ENCODE measurements at regions not wholly inside any gene's neighbourhood (a gene's known extent, or its start where the extent isn't known, plus 50 kb on each side); places are given as distances from the start of the nearest gene placed in this dataset.

- Histone ChIP-seq H3K27me3 (no peaks in the 10 kb centered on the region), H3K4me3 (no peak overlapping the region), H3K9me3 (no peaks in the 10 kb centered on the region), H3K36me3 (no peaks in the 10 kb centered on the region), H3K27ac (no peak overlapping the region), H3K4me1 (no peaks in the 10 kb centered on the region)
- TF ChIP-seq POLR2A (IDR thresholded peaks at IDR 0.05) (no peak), CTCF (IDR thresholded peaks at IDR 0.05) (no peak)
- no peak for DNase-seq
Observed at GRCh38 chr14:58898655-58899316, 261.0 kb downstream of the DACT1 start.

- no peak for DNase-seq
- Histone ChIP-seq H3K9me3 (no peaks in the 10 kb centered on the region), H3K27ac (no peak overlapping the region), H3K4me3 (no peak overlapping the region), H3K27me3 (no peaks in the 10 kb centered on the region), H3K36me3 (no peaks in the 10 kb centered on the region), H3K4me1 (no peaks in the 10 kb centered on the region)
- TF ChIP-seq CTCF (IDR thresholded peaks at IDR 0.05) (no peak), POLR2A (IDR thresholded peaks at IDR 0.05) (no peak)
Observed at GRCh38 chr14:58899317-58899713, 261.6 kb downstream of the DACT1 start.

GRCh38 chr14:58901826-58902225 is 264.1 kb downstream of the DACT1 start:
- H3K27me3 ChIP-seq: no peaks in the 10 kb centered on the region
- no peaks in the 10 kb centered on the region for H3K9me3 ChIP-seq
- no peak for DNase-seq
- H3K27ac ChIP-seq: no peak overlapping the region
- H3K4me1 ChIP-seq: no peaks in the 10 kb centered on the region
- no peaks in the 10 kb centered on the region for H3K36me3 ChIP-seq
- no peak overlapping the region for H3K4me3 ChIP-seq
- TF ChIP-seq CTCF (IDR thresholded peaks at IDR 0.05) (no peak), POLR2A (IDR thresholded peaks at IDR 0.05) (no peak)

GRCh38 chr14:58904776-58905175 is 267.0 kb downstream of the DACT1 start:
- H3K9me3 ChIP-seq: no peaks in the 10 kb centered on the region
- H3K27me3 ChIP-seq: no peaks in the 10 kb centered on the region
- H3K4me1 ChIP-seq: no peaks in the 10 kb centered on the region
- DNase-seq: no peak
- H3K27ac ChIP-seq: no peak overlapping the region
- TF ChIP-seq CTCF (IDR thresholded peaks at IDR 0.05) (no peak), POLR2A (IDR thresholded peaks at IDR 0.05) (no peak)
- H3K4me3 ChIP-seq: no peak overlapping the region
- no peaks in the 10 kb centered on the region for H3K36me3 ChIP-seq

GRCh38 chr14:58907803-58908202 is 270.0 kb downstream of the DACT1 start:
- Histone ChIP-seq H3K27me3 (no peaks in the 10 kb centered on the region), H3K27ac (no peak overlapping the region), H3K4me1 (no peaks in the 10 kb centered on the region), H3K9me3 (no peaks in the 10 kb centered on the region), H3K36me3 (no peaks in the 10 kb centered on the region), H3K4me3 (no peak overlapping the region)
- TF ChIP-seq POLR2A (IDR thresholded peaks at IDR 0.05) (no peak), CTCF (IDR thresholded peaks at IDR 0.05) (no peak)
- DNase-seq: no peak

GRCh38 chr14:58912287-58912686 is 274.5 kb downstream of the DACT1 start:
- Histone ChIP-seq H3K9me3 (no peaks in the 10 kb centered on the region), H3K4me3 (no peak overlapping the region), H3K27me3 (no peaks in the 10 kb centered on the region), H3K27ac (no peak overlapping the region), H3K36me3 (no peaks in the 10 kb centered on the region), H3K4me1 (no peaks in the 10 kb centered on the region)
- DNase-seq: no peak
- TF ChIP-seq CTCF (IDR thresholded peaks at IDR 0.05) (no peak), POLR2A (IDR thresholded peaks at IDR 0.05) (no peak)

Data from Peyer's patch (tissue), 4 donors.